Suprapubic skin (tissue), 4 donors: ENCODE measurements at regions not wholly inside any gene's neighbourhood (a gene's known extent, or its start where the extent isn't known, plus 50 kb on each side); places are given as distances from the start of the nearest gene placed in this dataset.

Experiments used
- DNase-seq, 2 donors: peaks; one replicate each; pipeline ENCODE4 v3.0.0-alpha.2; 2019; ENCODE audit warnings: low spot score in 2 of 2
- H3K27ac ChIP-seq: fragments of 200-600 bp; sonication (generic); one replicate; pipeline ENCODE4 v1.5.1; 2019
- H3K27me3 ChIP-seq: fragments of 200-600 bp; sonication (generic); one replicate; pipeline ENCODE4 v1.5.1; 2019
- H3K36me3 ChIP-seq: fragments of 200-600 bp; sonication (generic); one replicate; pipeline ENCODE4 v1.5.1; 2019
- H3K4me1 ChIP-seq: fragments of 200-600 bp; sonication (generic); one replicate; pipeline ENCODE4 v1.5.1; 2019
- H3K4me3 ChIP-seq: fragments of 200-600 bp; sonication (generic); one replicate; pipeline ENCODE4 v1.5.1; 2019; ENCODE audit warnings: mild to moderate bottlenecking
- H3K9me3 ChIP-seq: fragments of 200-600 bp; sonication (generic); one replicate; pipeline ENCODE4 v1.5.1; 2019
- CTCF ChIP-seq, 2 donors: fragments of 200-600 bp in 1 of 2; fragments of 450-650 bp in 1 of 2; sonication (generic) in 1 of 2; IDR thresholded peaks; one replicate each; pipeline ENCODE4 v1.5.1; 2016 to 2019; ENCODE audit warnings: antibody characterized with exemption in 2 of 2, mild to moderate bottlenecking in 1 of 2, moderate library complexity in 1 of 2
- EP300 ChIP-seq: sonication (generic); formaldehyde crosslinking; IDR thresholded peaks from one replicate; pipeline ENCODE4 v1.6.1; 2017; ENCODE audit warnings: antibody characterized with exemption
- POLR2A ChIP-seq, 2 donors: fragments of 450-650 bp; IDR thresholded peaks; one replicate each; pipeline ENCODE4 v1.6.1; 2017; ENCODE audit warnings: antibody characterized with exemption in 2 of 2, mild to moderate bottlenecking in 2 of 2, moderate library complexity in 2 of 2
- POLR2AphosphoS5 ChIP-seq, 3 donors: sonication (generic); formaldehyde crosslinking; IDR thresholded peaks; one replicate each; pipeline ENCODE4 v1.6.1; 2017; ENCODE audit warnings: antibody characterized with exemption in 3 of 3
- WGBS: methylation state at CpG from one replicate; pipeline ENCODE4 v1.1.5; 2018; 5-methylcytosine and 5-hydroxymethylcytosine counted together

- no peaks in the 10 kb centered on the region for H3K36me3 ChIP-seq
- TF ChIP-seq CTCF (IDR thresholded peaks at IDR 0.05) (no peak), POLR2AphosphoS5 (IDR thresholded peaks at IDR 0.05) (no peak), EP300 (no peak), POLR2A (IDR thresholded peaks at IDR 0.05) (no peak)
- H3K27me3 ChIP-seq: no peaks in the 10 kb centered on the region
- DNase-seq: no peak
- no peaks in the 10 kb centered on the region for H3K9me3 ChIP-seq
- no peak overlapping the region for H3K27ac ChIP-seq
- no peaks in the 10 kb centered on the region for H3K4me1 ChIP-seq
- no peak overlapping the region for H3K4me3 ChIP-seq
These were observed 740.7 kb upstream of the SLIT2 start for GRCh38 chr4:19510993-19511392.

GRCh38 chr4:19508442-19508841 is 743.3 kb upstream of the SLIT2 start:
- Histone ChIP-seq H3K4me1 (no peaks in the 10 kb centered on the region), H3K9me3 (no peaks in the 10 kb centered on the region), H3K27me3 (no peaks in the 10 kb centered on the region), H3K27ac (no peak overlapping the region), H3K36me3 (no peaks in the 10 kb centered on the region), H3K4me3 (no peak overlapping the region)
- DNase-seq: no peak
- WGBS: 69% methylated on average over 4 of the region's 4 CpGs
- no peak for TF ChIP-seq EP300
- no peak for TF ChIP-seq POLR2A (IDR thresholded peaks at IDR 0.05)
- TF ChIP-seq POLR2AphosphoS5 (IDR thresholded peaks at IDR 0.05): no peak
- no peak for TF ChIP-seq CTCF (IDR thresholded peaks at IDR 0.05)

- Histone ChIP-seq H3K27me3 (no peaks in the 10 kb centered on the region), H3K4me3 (no peak overlapping the region), H3K4me1 (no peaks in the 10 kb centered on the region), H3K36me3 (no peaks in the 10 kb centered on the region), H3K27ac (no peak overlapping the region), H3K9me3 (no peaks in the 10 kb centered on the region)
- no peak for DNase-seq
- TF ChIP-seq POLR2AphosphoS5 (IDR thresholded peaks at IDR 0.05) (no peak), CTCF (IDR thresholded peaks at IDR 0.05) (no peak), POLR2A (IDR thresholded peaks at IDR 0.05) (no peak), EP300 (no peak)
These were observed 754.0 kb upstream of the SLIT2 start for GRCh38 chr4:19497705-19498104.

- H3K9me3 ChIP-seq: no peaks in the 10 kb centered on the region
- 89% methylated on average over 2 of the region's 2 CpGs for WGBS
- no peaks in the 10 kb centered on the region for H3K36me3 ChIP-seq
- DNase-seq: no peak
- no peak overlapping the region for H3K4me3 ChIP-seq
- no peaks in the 10 kb centered on the region for H3K27me3 ChIP-seq
- no peak overlapping the region for H3K27ac ChIP-seq
- TF ChIP-seq POLR2A (IDR thresholded peaks at IDR 0.05) (no peak), POLR2AphosphoS5 (IDR thresholded peaks at IDR 0.05) (no peak), EP300 (no peak), CTCF (IDR thresholded peaks at IDR 0.05) (no peak)
- H3K4me1 ChIP-seq: no peaks in the 10 kb centered on the region
These were observed 754.9 kb upstream of the SLIT2 start for GRCh38 chr4:19496756-19497155.

GRCh38 chr4:19494961-19495360 is 756.7 kb upstream of the SLIT2 start:
- Histone ChIP-seq H3K4me3 (no peak overlapping the region), H3K36me3 (no peaks in the 10 kb centered on the region), H3K27ac (no peak overlapping the region), H3K4me1 (no peaks in the 10 kb centered on the region), H3K27me3 (no peaks in the 10 kb centered on the region), H3K9me3 (no peaks in the 10 kb centered on the region)
- DNase-seq: no peak
- TF ChIP-seq POLR2A (IDR thresholded peaks at IDR 0.05): no peak
- no peak for TF ChIP-seq CTCF (IDR thresholded peaks at IDR 0.05)
- no peak for TF ChIP-seq POLR2AphosphoS5 (IDR thresholded peaks at IDR 0.05)
- no peak for TF ChIP-seq EP300
